OCI-LY3 (cell line): ENCODE measurements at regions not wholly inside any gene's neighbourhood (a gene's known extent, or its start where the extent isn't known, plus 50 kb on each side); places are given as distances from the start of the nearest gene placed in this dataset.

ENCODE experiments used
- H2AFZ ChIP-seq: fragments of 200-600, 300-600 bp; shearing (Covaris generic); 2 replicates; pipeline ENCODE4 v1.6.0; 2014; ENCODE audit warnings: antibody characterized with exemption, low read depth, low read length
- H3K27ac ChIP-seq: fragments of 200-600, 300-600 bp; sonication (generic); 2 replicates; pipeline ENCODE4 v1.5.1; 2014; ENCODE audit warnings: mild to moderate bottlenecking, low read length, moderate library complexity, mixed read lengths
- H3K27me3 ChIP-seq: fragments of 200-600, 300-600 bp; sonication (generic); 2 replicates; pipeline ENCODE4 v1.6.1; 2014; ENCODE audit warnings: low read depth, low read length, mixed read lengths
- H3K36me3 ChIP-seq: fragments of 200-600, 300-600 bp; sonication (generic); replicated peaks from 2 replicates; pipeline ENCODE3; 2014; ENCODE audit warnings: low read depth, low read length, mixed read lengths
- H3K4me1 ChIP-seq: fragments of 300-600, 200-600 bp; sonication (generic); 2 replicates; pipeline ENCODE4 v1.6.1; 2014; ENCODE audit warnings: low read length, mixed read lengths
- H3K4me2 ChIP-seq: fragments of 200-600, 300-600 bp; sonication (generic); 2 replicates; pipeline ENCODE4 v1.6.1; 2014; ENCODE audit warnings: low read length, mixed read lengths
- H3K4me3 ChIP-seq: fragments of 300-600, 200-600 bp; sonication (generic); 2 replicates; pipeline ENCODE4 v1.5.1; 2014; ENCODE audit warnings: antibody characterized with exemption, mild to moderate bottlenecking, low read length, moderate library complexity
- H3K79me2 ChIP-seq: fragments of 300-600, 200-600 bp; shearing (Covaris generic); 2 replicates; pipeline ENCODE4 v1.6.1; 2014; ENCODE audit warnings: mild to moderate bottlenecking, low read length, mixed read lengths
- H3K9ac ChIP-seq: fragments of 300-600, 200-600 bp; shearing (Covaris generic); 2 replicates; pipeline ENCODE4 v1.6.0; 2014; ENCODE audit warnings: mild to moderate bottlenecking, low read length, moderate library complexity
- H3K9me3 ChIP-seq: fragments of 200-600, 300-600 bp; shearing (Covaris generic); 2 replicates; pipeline ENCODE4 v1.6.1; 2014; ENCODE audit warnings: low read length, mixed read lengths; ENCODE audit not compliant: insufficient read depth
- H4K20me1 ChIP-seq: fragments of 200-600, 300-600 bp; sonication (generic); 2 replicates; pipeline ENCODE4 v1.6.1; 2016; ENCODE audit warnings: low read length, mixed read lengths; ENCODE audit not compliant: insufficient read depth
- CTCF ChIP-seq: fragments of 200-600, 300-600 bp; sonication (generic); IDR thresholded peaks from 2 replicates; pipeline ENCODE4 v1.5.1; 2014; ENCODE audit warnings: antibody characterized with exemption, low read length, low read depth
- EZH2phosphoT487 ChIP-seq: fragments of 200-600 bp; shearing (Covaris generic); IDR thresholded peaks from 2 replicates; pipeline ENCODE4 v1.6.1; 2018; ENCODE audit warnings: antibody characterized with exemption, mixed run types, low read depth

GRCh38 chr1:100612540-100612939 lies 74.6 kb downstream of the GPR88 start:
- H3K79me2 ChIP-seq = no peaks in the 10 kb centered on the region
- H3K36me3 ChIP-seq = no peaks in the 10 kb centered on the region
- H3K4me3 ChIP-seq = no peak overlapping the region
- H2AFZ ChIP-seq = no peak overlapping the region
- no peaks in the 10 kb centered on the region for H3K9me3 ChIP-seq
- H3K9ac ChIP-seq = no peak overlapping the region
- H3K4me2 ChIP-seq = no peak overlapping the region
- no peaks in the 10 kb centered on the region for H3K4me1 ChIP-seq
- no peaks in the 10 kb centered on the region for H4K20me1 ChIP-seq
- TF ChIP-seq EZH2phosphoT487 = no peak
- TF ChIP-seq CTCF = no peak
- no peaks in the 10 kb centered on the region; the same call in 1 of the 2 replicates for H3K27me3 ChIP-seq
- H3K27ac ChIP-seq = no peak overlapping the region

GRCh38 chr1:100613817-100614559 lies 76.0 kb downstream of the GPR88 start:
- Histone ChIP-seq H3K79me2 (no peaks in the 10 kb centered on the region), H3K36me3 (no peaks in the 10 kb centered on the region), H3K27me3 (no peaks in the 10 kb centered on the region; the same call in 1 of the 2 replicates), H2AFZ (no peak overlapping the region), H3K9me3 (no peaks in the 10 kb centered on the region), H3K4me2 (no peak overlapping the region), H3K4me3 (no peak overlapping the region), H4K20me1 (no peaks in the 10 kb centered on the region), H3K9ac (no peak overlapping the region), H3K27ac (no peak overlapping the region), H3K4me1 (no peaks in the 10 kb centered on the region)
- TF ChIP-seq CTCF (no peak), EZH2phosphoT487 (no peak)

DNA sequence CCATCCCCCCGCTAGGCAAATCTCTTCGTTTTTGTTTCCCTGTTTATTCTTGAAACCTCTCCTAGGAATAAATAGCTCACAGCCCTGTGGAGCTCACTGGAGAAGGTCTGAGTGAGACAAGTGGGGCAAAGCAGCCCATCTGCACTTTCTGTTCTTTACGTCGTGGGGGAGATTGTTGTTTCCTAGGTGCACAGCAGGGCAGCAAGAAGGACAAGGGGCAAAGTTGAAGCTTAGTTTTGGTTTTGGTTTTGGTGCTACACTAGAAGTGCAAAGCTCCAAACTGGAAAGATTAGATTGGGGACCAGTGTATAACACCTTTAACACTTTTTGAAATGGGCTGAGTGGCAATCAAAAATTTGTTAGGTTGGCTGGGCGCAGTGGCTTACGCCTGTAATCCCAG lies 76.6 kb downstream of the GPR88 start:
- no peak overlapping the region for H3K27ac ChIP-seq
- H3K27me3 ChIP-seq = no peaks in the 10 kb centered on the region; the same call in 1 of the 2 replicates
- no peaks in the 10 kb centered on the region for H3K4me1 ChIP-seq
- H4K20me1 ChIP-seq = no peaks in the 10 kb centered on the region
- no peak overlapping the region for H2AFZ ChIP-seq
- H3K4me3 ChIP-seq = no peak overlapping the region
- no peaks in the 10 kb centered on the region for H3K36me3 ChIP-seq
- no peak overlapping the region for H3K4me2 ChIP-seq
- TF ChIP-seq CTCF (no peak), EZH2phosphoT487 (no peak)
- no peak overlapping the region for H3K9ac ChIP-seq
- no peaks in the 10 kb centered on the region for H3K79me2 ChIP-seq
- no peaks in the 10 kb centered on the region for H3K9me3 ChIP-seq

GRCh38 chr1:100615686-100616085 lies 77.7 kb downstream of the GPR88 start:
- Histone ChIP-seq H3K4me2 (no peak overlapping the region), H3K27ac (no peak overlapping the region), H3K4me3 (no peak overlapping the region), H3K36me3 (no peaks in the 10 kb centered on the region), H3K9me3 (no peaks in the 10 kb centered on the region), H3K27me3 (no peaks in the 10 kb centered on the region; the same call in 1 of the 2 replicates), H3K9ac (no peak overlapping the region), H2AFZ (no peak overlapping the region), H4K20me1 (no peaks in the 10 kb centered on the region), H3K79me2 (no peaks in the 10 kb centered on the region), H3K4me1 (no peaks in the 10 kb centered on the region)
- no peak for TF ChIP-seq EZH2phosphoT487
- no peak for TF ChIP-seq CTCF
